BE2C (cell line): ENCODE measurements at regions not wholly inside any gene's neighbourhood (a gene's known extent, or its start where the extent isn't known, plus 50 kb on each side); places are given as distances from the start of the nearest gene placed in this dataset.

ENCODE experiments used
- DNase-seq: peaks from one replicate; pipeline ENCODE4 v3.0.0-alpha.2; 2020
- H3K27me3 ChIP-seq: fragments of 250-450 bp; sonication (Bioruptor Pico); 2 replicates; pipeline ENCODE4 v1.5.1; 2020; ENCODE audit warnings: mild to moderate bottlenecking
- H3K36me3 ChIP-seq: fragments of 250-450 bp; sonication (Bioruptor Pico); 2 replicates; pipeline ENCODE4 v1.5.1; 2020; ENCODE audit warnings: mild to moderate bottlenecking
- H3K4me1 ChIP-seq: fragments of 250-450 bp; sonication (Bioruptor Pico); 2 replicates; pipeline ENCODE4 v1.5.1; 2020
- H3K4me3 ChIP-seq: 2 replicates; pipeline ENCODE4 v1.5.1; 2011; ENCODE audit warnings: low read depth, low read length
- H3K9me3 ChIP-seq: fragments of 250-450 bp; sonication (Bioruptor Pico); 2 replicates; pipeline ENCODE4 v1.5.1; 2020
- TF ChIP-seq, protein P1 (sequence below): IDR thresholded peaks from 2 replicates; pipeline ENCODE4 v1.5.1; 2012; ENCODE audit warnings: mild to moderate bottlenecking, low read depth, low read length

DNA sequence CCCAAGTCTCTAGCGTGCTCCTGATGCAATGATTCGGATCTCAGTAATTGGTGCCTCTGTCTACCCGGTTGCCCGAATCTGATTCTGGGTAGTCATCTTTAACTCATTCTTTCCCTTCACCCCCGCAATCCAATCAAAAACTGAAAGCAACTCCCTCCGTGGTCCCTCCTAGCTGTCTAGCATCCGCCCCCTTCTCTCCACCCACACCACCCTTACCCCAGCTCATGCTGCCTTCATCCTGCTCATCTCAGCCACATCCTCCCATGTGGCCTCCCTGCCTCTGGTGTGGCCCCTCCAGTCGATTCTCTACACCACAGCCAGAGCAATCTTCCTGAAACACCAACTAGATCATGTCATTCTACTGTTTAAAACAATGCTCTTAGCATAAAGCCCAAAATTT lies 62.3 kb downstream of the TTC32 start:
- H3K4me1 ChIP-seq: no peaks in the 10 kb centered on the region
- H3K4me3 ChIP-seq: no peak overlapping the region
- H3K36me3 ChIP-seq: no peaks in the 10 kb centered on the region
- TF ChIP-seq, protein P1, sequence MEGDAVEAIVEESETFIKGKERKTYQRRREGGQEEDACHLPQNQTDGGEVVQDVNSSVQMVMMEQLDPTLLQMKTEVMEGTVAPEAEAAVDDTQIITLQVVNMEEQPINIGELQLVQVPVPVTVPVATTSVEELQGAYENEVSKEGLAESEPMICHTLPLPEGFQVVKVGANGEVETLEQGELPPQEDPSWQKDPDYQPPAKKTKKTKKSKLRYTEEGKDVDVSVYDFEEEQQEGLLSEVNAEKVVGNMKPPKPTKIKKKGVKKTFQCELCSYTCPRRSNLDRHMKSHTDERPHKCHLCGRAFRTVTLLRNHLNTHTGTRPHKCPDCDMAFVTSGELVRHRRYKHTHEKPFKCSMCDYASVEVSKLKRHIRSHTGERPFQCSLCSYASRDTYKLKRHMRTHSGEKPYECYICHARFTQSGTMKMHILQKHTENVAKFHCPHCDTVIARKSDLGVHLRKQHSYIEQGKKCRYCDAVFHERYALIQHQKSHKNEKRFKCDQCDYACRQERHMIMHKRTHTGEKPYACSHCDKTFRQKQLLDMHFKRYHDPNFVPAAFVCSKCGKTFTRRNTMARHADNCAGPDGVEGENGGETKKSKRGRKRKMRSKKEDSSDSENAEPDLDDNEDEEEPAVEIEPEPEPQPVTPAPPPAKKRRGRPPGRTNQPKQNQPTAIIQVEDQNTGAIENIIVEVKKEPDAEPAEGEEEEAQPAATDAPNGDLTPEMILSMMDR: no peak
- DNase-seq: no peak
- H3K9me3 ChIP-seq: no peaks in the 10 kb centered on the region
- H3K27me3 ChIP-seq: peaks cover 11% of the 10 kb centered on the region; the same call in 1 of the 2 replicates

DNA sequence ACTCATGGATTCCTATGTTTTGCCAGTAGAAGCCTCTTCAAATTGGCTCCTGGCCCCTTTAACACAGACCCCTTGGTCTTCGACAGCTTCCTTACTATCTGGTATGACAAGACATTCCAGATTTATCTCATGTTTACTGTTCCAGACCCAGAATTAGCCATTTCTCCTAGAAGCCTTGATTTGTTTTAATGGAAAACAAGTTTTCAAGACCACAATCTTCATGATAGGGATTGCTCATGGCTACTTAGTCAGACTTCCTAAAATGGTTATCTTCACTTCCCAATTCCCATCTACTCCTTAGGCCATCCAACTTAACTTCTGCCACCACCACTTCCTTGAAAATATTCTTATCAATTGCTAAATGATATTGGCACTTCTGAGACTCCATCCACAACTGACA lies 63.2 kb downstream of the TTC32 start:
- Histone ChIP-seq H3K27me3 (peaks cover 11% of the 10 kb centered on the region; the same call in 1 of the 2 replicates), H3K4me1 (no peaks in the 10 kb centered on the region), H3K36me3 (no peaks in the 10 kb centered on the region), H3K4me3 (no peak overlapping the region), H3K9me3 (no peaks in the 10 kb centered on the region)
- no peak for DNase-seq
- TF ChIP-seq, protein P1: no peak

DNA sequence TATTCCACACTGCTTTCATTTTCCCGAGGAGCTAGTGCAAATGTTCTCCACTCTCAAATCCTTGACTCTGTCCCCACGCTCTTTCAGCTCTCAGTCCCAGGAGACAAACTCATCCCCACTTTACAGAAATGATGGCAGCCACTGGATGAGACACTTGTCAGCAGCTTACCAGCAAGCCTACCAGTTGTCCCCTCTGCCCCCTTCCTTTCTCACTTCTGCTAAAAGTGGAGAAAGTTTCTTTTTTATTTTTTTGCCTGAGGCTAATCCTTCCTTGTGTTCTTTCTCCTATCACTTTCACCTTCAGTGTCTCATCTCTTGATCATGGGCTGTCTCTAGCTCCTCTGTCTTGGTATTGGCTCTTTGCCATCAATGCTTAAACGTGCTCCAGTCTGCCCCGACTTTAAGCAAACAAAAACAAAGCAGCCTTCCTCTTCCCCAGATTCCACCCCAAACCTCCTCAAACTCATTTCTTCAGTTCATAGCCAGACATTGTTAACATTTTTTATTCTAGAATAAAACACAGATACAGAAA lies 64.5 kb downstream of the TTC32 start:
- TF ChIP-seq, protein P1: no peak
- no peaks in the 10 kb centered on the region for H3K9me3 ChIP-seq
- no peaks in the 10 kb centered on the region for H3K4me1 ChIP-seq
- no peak for DNase-seq
- H3K27me3 ChIP-seq: peaks cover 5% of the 10 kb centered on the region; the same call in 1 of the 2 replicates
- H3K36me3 ChIP-seq: no peaks in the 10 kb centered on the region
- H3K4me3 ChIP-seq: no peak overlapping the region

- no peaks in the 10 kb centered on the region for H3K9me3 ChIP-seq
- H3K36me3 ChIP-seq: no peaks in the 10 kb centered on the region
- H3K4me3 ChIP-seq: no peak overlapping the region
- TF ChIP-seq, protein P1: no peak
- no peaks in the 10 kb centered on the region for H3K4me1 ChIP-seq
- peaks cover 5% of the 10 kb centered on the region; the same call in 1 of the 2 replicates for H3K27me3 ChIP-seq
- no peak for DNase-seq
Measured at GRCh38 chr2:19835781-19836281, 66.0 kb downstream of the TTC32 start.

- H3K4me3 ChIP-seq: no peak overlapping the region
- H3K9me3 ChIP-seq: no peaks in the 10 kb centered on the region
- TF ChIP-seq, protein P1: no peak
- H3K27me3 ChIP-seq: peaks cover 5% of the 10 kb centered on the region; the same call in 1 of the 2 replicates
- no peaks in the 10 kb centered on the region for H3K36me3 ChIP-seq
- no peak for DNase-seq
- H3K4me1 ChIP-seq: no peaks in the 10 kb centered on the region
Measured at GRCh38 chr2:19833978-19834377, 67.8 kb downstream of the TTC32 start.

DNA sequence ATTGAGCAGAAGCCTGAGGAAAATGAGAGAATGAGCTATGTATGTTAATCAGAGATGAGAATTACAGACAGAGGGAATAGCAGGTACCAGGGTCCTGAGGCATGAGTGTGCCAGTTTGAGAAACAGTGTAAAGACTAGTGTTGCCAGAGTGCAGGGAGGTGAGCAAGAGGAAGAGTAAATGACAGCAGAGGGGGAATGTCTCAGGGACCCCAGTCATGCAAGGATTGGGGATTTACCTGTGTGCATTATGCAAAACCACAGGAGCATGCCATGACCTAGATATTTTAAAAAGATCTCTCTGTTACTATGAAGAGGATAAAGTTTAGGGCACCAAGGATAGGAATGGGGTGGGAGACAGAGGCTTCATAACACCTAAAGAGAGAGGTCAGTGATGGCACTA lies 72.1 kb downstream of the TTC32 start:
- Histone ChIP-seq H3K9me3 (no peaks in the 10 kb centered on the region), H3K4me3 (no peak overlapping the region), H3K27me3 (no peaks in the 10 kb centered on the region; the same call in 1 of the 2 replicates), H3K36me3 (no peaks in the 10 kb centered on the region), H3K4me1 (no peaks in the 10 kb centered on the region)
- TF ChIP-seq, protein P1: no peak
- no peak for DNase-seq
